ENCODE measurements at regions not wholly inside any gene's neighbourhood (a gene's known extent, or its start where the extent isn't known, plus 50 kb on each side); places are given as distances from the start of the nearest gene placed in this dataset.
"Not testable (repeated sequence)": the region's sequence is repeated elsewhere in the genome, so short reads cannot be mapped to it uniquely, and the experiment has no call there.

DNA sequence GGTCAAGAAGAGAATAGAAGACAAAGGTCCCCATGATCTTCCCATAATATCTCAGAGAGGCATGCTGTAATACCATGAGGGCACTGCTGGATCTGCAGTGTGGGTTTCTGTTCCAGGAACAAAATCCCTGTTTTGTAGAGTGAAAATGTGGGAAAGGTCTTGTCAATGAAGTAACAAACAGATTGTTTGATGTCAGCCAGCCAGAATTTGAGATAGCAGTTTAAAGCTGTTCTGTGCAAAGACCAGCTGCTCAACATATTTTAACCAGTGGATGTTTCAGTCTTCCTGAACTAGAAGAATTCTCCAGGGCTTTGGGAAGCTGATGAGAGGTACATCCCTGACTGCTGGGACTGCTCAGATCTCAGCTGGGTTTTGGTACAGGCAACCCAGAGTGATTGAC, 1012.5 kb downstream of the DNAJB9 start:
- no peaks in the 10 kb centered on the region for H3K36me3 Mint-ChIP-seq (ENCODE audit: low read depth)
- H3K27me3 Mint-ChIP-seq, result no peaks in the 10 kb centered on the region
- H3K4me1 Mint-ChIP-seq, result no peaks in the 10 kb centered on the region
- DNase-seq, result no peak
- TF ChIP-seq, protein P1, sequence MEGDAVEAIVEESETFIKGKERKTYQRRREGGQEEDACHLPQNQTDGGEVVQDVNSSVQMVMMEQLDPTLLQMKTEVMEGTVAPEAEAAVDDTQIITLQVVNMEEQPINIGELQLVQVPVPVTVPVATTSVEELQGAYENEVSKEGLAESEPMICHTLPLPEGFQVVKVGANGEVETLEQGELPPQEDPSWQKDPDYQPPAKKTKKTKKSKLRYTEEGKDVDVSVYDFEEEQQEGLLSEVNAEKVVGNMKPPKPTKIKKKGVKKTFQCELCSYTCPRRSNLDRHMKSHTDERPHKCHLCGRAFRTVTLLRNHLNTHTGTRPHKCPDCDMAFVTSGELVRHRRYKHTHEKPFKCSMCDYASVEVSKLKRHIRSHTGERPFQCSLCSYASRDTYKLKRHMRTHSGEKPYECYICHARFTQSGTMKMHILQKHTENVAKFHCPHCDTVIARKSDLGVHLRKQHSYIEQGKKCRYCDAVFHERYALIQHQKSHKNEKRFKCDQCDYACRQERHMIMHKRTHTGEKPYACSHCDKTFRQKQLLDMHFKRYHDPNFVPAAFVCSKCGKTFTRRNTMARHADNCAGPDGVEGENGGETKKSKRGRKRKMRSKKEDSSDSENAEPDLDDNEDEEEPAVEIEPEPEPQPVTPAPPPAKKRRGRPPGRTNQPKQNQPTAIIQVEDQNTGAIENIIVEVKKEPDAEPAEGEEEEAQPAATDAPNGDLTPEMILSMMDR (IDR thresholded peaks at IDR 0.05), result no peak
- no peak overlapping the region for H3K27ac Mint-ChIP-seq
- intact Hi-C loops (cut with micrococcal nuclease), result no loop called here
- no peak overlapping the region for H3K4me3 Mint-ChIP-seq
- H3K9me3 Mint-ChIP-seq, result peaks cover 13% of the 10 kb centered on the region
- no peak for ATAC-seq (ENCODE audit: low read depth)
- ChIA-PET POLR2A (no interaction called here), CTCF (no interaction called here)

DNA sequence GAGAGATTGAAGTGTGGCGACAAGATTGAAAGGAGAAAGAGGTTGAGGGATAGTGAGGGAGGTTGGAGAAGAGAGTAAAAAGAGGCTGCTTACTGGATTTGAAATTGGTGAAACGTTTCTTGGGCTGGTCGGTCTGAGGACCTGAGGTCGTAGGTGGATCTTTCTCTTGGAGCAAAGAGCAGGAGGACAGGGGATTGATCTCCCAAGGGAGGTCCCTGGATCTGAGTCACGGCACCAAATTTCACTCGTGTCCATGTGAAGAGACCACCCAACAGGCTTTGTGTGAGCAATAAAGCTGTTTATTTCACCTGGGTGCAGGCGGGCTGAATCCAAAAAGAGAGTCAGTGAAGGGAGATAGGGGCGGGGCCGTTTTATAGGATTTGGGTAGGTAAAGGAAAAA, 1027.3 kb downstream of the DNAJB9 start:
- CTCF ChIA-PET; H3K27ac Mint-ChIP-seq; ATAC-seq (ENCODE audit: low read depth); intact Hi-C loops (cut with micrococcal nuclease); DNase-seq; H3K36me3 Mint-ChIP-seq (ENCODE audit: low read depth); H3K27me3 Mint-ChIP-seq; H3K4me3 Mint-ChIP-seq; H3K4me1 Mint-ChIP-seq; POLR2A ChIA-PET; H3K9me3 Mint-ChIP-seq: not testable (repeated sequence)

DNA sequence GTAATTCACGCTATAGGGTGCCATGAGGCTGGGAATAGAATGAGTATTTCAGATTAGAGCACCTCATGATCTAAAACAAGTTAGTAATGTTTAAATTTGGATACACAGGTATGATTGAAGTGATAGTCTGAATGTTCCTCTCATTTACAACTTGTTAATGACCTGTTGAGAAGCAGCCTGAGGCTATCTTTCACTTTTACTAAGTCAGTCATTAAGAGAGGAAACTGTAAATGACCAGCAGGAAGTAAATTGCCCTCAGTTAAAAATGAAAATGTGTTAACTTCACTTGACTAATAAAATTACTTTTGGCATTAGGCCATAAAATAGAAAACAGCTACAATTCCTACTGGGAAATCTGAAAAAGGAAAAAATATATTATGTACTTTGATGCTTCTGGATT, 1042.0 kb downstream of the DNAJB9 start:
- intact Hi-C loops (cut with micrococcal nuclease), result no loop called here
- TF ChIP-seq, protein P1 (IDR thresholded peaks at IDR 0.05), result no peak
- peaks cover 5% of the 10 kb centered on the region for H3K9me3 Mint-ChIP-seq
- no peaks in the 10 kb centered on the region for H3K36me3 Mint-ChIP-seq (ENCODE audit: low read depth)
- H3K27me3 Mint-ChIP-seq, result no peaks in the 10 kb centered on the region
- ChIA-PET CTCF (no interaction called here), POLR2A (no interaction called here)
- ATAC-seq (ENCODE audit: low read depth) (no peak), DNase-seq (no peak)
- H3K4me3 Mint-ChIP-seq, result no peak overlapping the region
- H3K27ac Mint-ChIP-seq, result no peak overlapping the region
- no peaks in the 10 kb centered on the region for H3K4me1 Mint-ChIP-seq

DNA sequence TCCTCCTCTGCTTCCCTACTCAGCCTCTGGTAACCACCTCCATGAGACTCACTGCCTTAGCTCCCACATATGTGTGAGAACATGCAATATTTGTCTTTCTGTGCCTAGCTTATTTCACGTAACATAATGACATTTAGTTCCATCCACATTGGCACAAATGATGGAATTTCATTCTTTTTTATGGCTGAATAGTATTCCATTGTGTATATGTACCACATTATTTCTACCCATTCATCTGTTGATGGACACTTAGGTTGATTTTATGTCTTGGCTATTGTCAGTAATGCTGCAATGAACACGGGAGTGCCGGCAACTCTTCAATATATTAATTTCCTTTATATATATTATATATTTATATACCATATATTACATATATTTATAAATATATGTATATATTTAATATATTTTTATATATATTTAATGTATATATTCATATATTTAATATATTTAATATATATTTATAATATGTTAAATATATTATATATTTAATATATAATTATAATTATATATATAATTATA, 1046.9 kb downstream of the DNAJB9 start:
- Mint-ChIP-seq H3K27ac (no peak overlapping the region), H3K36me3 (ENCODE audit: low read depth) (no peaks in the 10 kb centered on the region), H3K4me3 (no peak overlapping the region), H3K27me3 (no peaks in the 10 kb centered on the region), H3K4me1 (no peaks in the 10 kb centered on the region), H3K9me3 (peaks cover 5% of the 10 kb centered on the region)
- ChIA-PET CTCF (no interaction called here), POLR2A (no interaction called here)
- DNase-seq (no peak), ATAC-seq (ENCODE audit: low read depth) (no peak)
- intact Hi-C loops (cut with micrococcal nuclease), result no loop called here
- TF ChIP-seq, protein P1 (IDR thresholded peaks at IDR 0.05), result no peak

- DNase-seq (no peak), ATAC-seq (ENCODE audit: low read depth) (no peak)
- no peaks in the 10 kb centered on the region for H3K27me3 Mint-ChIP-seq
- CTCF ChIA-PET, result no interaction called here
- intact Hi-C loops (cut with micrococcal nuclease), result no loop called here
- no peaks in the 10 kb centered on the region for H3K4me1 Mint-ChIP-seq
- TF ChIP-seq, protein P1 (IDR thresholded peaks at IDR 0.05), result no peak
- H3K36me3 Mint-ChIP-seq (ENCODE audit: low read depth), result no peaks in the 10 kb centered on the region
- POLR2A ChIA-PET, result no interaction called here
- H3K9me3 Mint-ChIP-seq, result peaks cover 8% of the 10 kb centered on the region
- no peak overlapping the region for H3K4me3 Mint-ChIP-seq
- H3K27ac Mint-ChIP-seq, result no peak overlapping the region
Measured at GRCh38 chr7:109622320-109622719, 1052.6 kb downstream of the DNAJB9 start.

DNA sequence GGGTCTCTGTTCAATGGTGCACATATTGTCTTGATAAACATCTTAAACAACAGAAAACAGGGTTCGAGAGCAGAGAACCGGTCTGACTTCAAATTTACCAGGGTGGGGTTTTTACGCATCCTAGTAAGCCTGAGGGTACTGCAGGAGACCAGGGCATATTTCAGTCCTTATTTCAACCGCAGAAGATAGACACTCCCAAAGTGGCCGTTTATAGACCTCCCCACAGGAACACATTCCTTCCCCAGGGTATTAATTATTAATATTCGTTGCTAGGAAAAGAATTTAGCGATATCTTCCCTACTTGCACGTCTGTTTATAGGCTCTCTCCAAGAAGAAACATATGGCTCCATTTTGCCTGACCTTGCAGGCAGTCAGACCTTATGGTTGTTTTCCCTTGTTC, 1063.2 kb downstream of the DNAJB9 start:
- H3K27ac Mint-ChIP-seq; intact Hi-C loops (cut with micrococcal nuclease); H3K36me3 Mint-ChIP-seq (ENCODE audit: low read depth); H3K4me1 Mint-ChIP-seq; ATAC-seq (ENCODE audit: low read depth); H3K9me3 Mint-ChIP-seq; DNase-seq; POLR2A ChIA-PET; H3K27me3 Mint-ChIP-seq; H3K4me3 Mint-ChIP-seq; CTCF ChIA-PET: not testable (repeated sequence)
